GM19351 (cell line): ENCODE measurements at regions not wholly inside any gene's neighbourhood (a gene's known extent, or its start where the extent isn't known, plus 50 kb on each side); places are given as distances from the start of the nearest gene placed in this dataset.

Experiments used
- ATAC-seq: cut with Tn5 transposase; IDR thresholded peaks from one replicate; pipeline ENCODE4 v1.9.1; 2021; ENCODE audit warnings: mild to moderate bottlenecking, moderate library complexity; ENCODE audit not compliant: unreplicated experiment

- no peak for ATAC-seq
Measured at GRCh38 chr7:17725821-17726220, 214.5 kb downstream of the SNX13 start.

DNA sequence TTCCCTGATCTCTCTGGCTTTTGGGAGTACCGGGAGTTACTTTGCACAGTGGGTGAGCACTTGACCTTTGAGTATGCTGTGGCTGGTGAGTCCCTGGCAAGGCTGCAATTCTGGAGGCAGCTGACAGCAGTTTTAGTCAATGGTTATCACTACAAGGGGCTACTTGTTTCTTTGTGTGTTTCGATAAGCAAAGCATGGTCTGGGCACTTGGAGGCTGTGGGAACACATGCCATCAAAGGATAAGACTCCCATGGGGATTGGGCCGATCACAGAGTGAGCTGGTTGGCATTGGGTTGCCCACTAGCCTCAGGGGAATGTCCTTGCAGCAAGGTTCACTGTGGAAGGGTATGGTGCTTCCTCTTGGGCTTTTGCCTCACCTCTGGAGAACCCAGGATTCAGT is 208.2 kb downstream of the SNX13 start:
- no peak for ATAC-seq
